ENCODE measurements at regions not wholly inside any gene's neighbourhood (a gene's known extent, or its start where the extent isn't known, plus 50 kb on each side); places are given as distances from the start of the nearest gene placed in this dataset.

- no peak for TF ChIP-seq CTCF (conservative IDR thresholded peaks at IDR 0.05 in 1 of 2, IDR thresholded peaks at IDR 0.05 in 1 of 2; ENCODE audit: extremely low read depth in 1 of 2, insufficient read depth in 1 of 2, low read depth in 1 of 2, low read length in 2 of 2)
- no peak for TF ChIP-seq EZH2 (IDR thresholded peaks at IDR 0.05; ENCODE audit: borderline replicate concordance, low read length)
These were observed 952.2 kb downstream of the CDH18 start for GRCh38 chr5:19035816-19036215.
